Body of pancreas (tissue), 4 donors: ENCODE measurements at regions not wholly inside any gene's neighbourhood (a gene's known extent, or its start where the extent isn't known, plus 50 kb on each side); places are given as distances from the start of the nearest gene placed in this dataset.

Experiments
- ATAC-seq: fragments of 150-250 bp; one replicate; pipeline ENCODE4 v1.9.1; 2016
- DNase-seq, 4 donors: peaks; one replicate each; pipeline ENCODE4 v3.0.0-alpha.2; 2019
- H3K27ac ChIP-seq, 4 donors: fragments of 200-600 bp; sonication (generic); 1 replicate in 3 of 4; 2 replicates in 1 of 4; pipeline versions ENCODE4 v1.5.1 to v1.6.1; 2016 to 2019; ENCODE audit warnings: mild to moderate bottlenecking in 1 of 4, mixed read lengths in 1 of 4, moderate library complexity in 1 of 4
- H3K27me3 ChIP-seq, 2 donors: fragments of 200-600 bp; sonication (generic); one replicate each; pipeline ENCODE4 v1.6.0; 2016; ENCODE audit warnings: mild to moderate bottlenecking in 1 of 2
- H3K36me3 ChIP-seq, 2 donors: fragments of 200-600 bp; sonication (generic); replicated peaks in 1 of 2; 2 replicates each; pipeline ENCODE4 v1.5.1; 2016; ENCODE audit warnings: low read depth in 2 of 2; ENCODE audit not compliant: insufficient read depth in 1 of 2
- H3K4me1 ChIP-seq: fragments of 200-600 bp; sonication (generic); one replicate; pipeline ENCODE4 v1.6.0; 2016
- H3K4me3 ChIP-seq, 2 donors: fragments of 200-600 bp; sonication (generic); 1 replicate in 1 of 2; 2 replicates in 1 of 2; pipeline ENCODE4 v1.5.1; 2016 to 2019
- H3K9me3 ChIP-seq, 3 donors: fragments of 200-600 bp; sonication (generic); 1 replicate in 2 of 3; 2 replicates in 1 of 3; pipeline ENCODE4 v1.5.1; 2016
- POLR2A ChIP-seq, 3 donors: fragments of 450-650 bp; IDR thresholded peaks; one replicate each; pipeline ENCODE4 v1.6.1; 2016; ENCODE audit warnings: antibody characterized with exemption in 3 of 3, mild to moderate bottlenecking in 2 of 3
- WGBS, 2 donors: methylation state at CpG; one replicate each; pipeline ENCODE4 v1.1.5; 2017; 5-methylcytosine and 5-hydroxymethylcytosine counted together
- intact Hi-C: fragments of 100-400 bp; cut with DNase I; formaldehyde crosslinking; loops from one replicate; pipeline ENCODE4 v1.15.1; 2023
- TF ChIP-seq, protein P1 (sequence below), 7 experiments: fragments of 450-650 bp in 4 of 7; fragments of 200-600 bp in 3 of 7; sonication (generic) in 3 of 7; IDR thresholded peaks; one replicate each; pipeline ENCODE4 v1.5.1; 2016 to 2019; ENCODE audit warnings: antibody characterized with exemption in 7 of 7

DNA sequence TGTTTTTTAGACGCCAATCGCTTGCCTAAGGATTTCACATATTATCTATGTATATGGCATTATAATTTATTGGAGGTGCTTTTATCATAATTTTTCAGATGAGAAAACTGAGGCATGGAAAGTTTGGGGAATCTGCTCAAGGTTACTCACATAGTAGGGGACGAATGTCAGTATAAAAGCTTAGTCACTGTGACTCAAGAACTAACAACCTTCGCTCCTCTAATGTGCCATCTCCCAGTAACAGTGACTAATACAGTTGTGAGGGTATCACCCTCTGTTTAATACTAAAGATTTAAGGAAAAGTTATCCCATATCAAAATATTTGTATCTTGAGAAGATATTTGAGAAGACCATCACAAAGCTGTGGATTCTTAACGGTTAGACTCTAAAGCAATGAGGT, 353.1 kb upstream of the SPOCK3 start:
- H3K4me1 ChIP-seq, result no peaks in the 10 kb centered on the region
- H3K27ac ChIP-seq, result no peak overlapping the region
- H3K27me3 ChIP-seq, result no peaks in the 10 kb centered on the region
- intact Hi-C loops, result no loop called here
- DNase-seq, result no peak
- H3K36me3 ChIP-seq, result no peaks in the 10 kb centered on the region
- TF ChIP-seq POLR2A (IDR thresholded peaks at IDR 0.05), result no peak
- TF ChIP-seq, protein P1, sequence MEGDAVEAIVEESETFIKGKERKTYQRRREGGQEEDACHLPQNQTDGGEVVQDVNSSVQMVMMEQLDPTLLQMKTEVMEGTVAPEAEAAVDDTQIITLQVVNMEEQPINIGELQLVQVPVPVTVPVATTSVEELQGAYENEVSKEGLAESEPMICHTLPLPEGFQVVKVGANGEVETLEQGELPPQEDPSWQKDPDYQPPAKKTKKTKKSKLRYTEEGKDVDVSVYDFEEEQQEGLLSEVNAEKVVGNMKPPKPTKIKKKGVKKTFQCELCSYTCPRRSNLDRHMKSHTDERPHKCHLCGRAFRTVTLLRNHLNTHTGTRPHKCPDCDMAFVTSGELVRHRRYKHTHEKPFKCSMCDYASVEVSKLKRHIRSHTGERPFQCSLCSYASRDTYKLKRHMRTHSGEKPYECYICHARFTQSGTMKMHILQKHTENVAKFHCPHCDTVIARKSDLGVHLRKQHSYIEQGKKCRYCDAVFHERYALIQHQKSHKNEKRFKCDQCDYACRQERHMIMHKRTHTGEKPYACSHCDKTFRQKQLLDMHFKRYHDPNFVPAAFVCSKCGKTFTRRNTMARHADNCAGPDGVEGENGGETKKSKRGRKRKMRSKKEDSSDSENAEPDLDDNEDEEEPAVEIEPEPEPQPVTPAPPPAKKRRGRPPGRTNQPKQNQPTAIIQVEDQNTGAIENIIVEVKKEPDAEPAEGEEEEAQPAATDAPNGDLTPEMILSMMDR (IDR thresholded peaks at IDR 0.05), result no peak
- ATAC-seq, result no peak
- no peaks in the 10 kb centered on the region for H3K9me3 ChIP-seq
- 66 to 68% methylated on average over 5 of the region's 5 CpGs for WGBS, 2 donors
- H3K4me3 ChIP-seq, result no peak overlapping the region

DNA sequence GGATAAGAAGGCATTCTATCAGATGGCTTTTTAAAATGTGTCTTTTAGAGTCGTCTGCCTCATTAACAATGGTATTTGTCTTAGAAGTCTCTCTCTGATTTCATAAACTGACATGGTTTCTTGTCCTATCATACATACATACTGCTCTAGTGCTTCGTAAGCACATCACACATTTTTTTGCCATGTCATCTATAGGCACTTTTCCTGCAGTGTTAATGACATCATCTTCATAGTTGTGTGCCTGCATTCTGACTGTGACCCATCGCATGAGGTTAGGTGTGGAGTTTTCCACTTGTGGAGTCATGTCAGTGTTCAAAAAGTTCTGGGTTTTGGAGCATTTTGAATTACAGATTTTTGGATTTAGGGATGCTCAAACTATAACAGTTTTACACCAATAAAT, 361.6 kb upstream of the SPOCK3 start:
- intact Hi-C loops, result no loop called here
- Histone ChIP-seq H3K9me3 (no peaks in the 10 kb centered on the region), H3K4me3 (no peak overlapping the region), H3K36me3 (no peaks in the 10 kb centered on the region), H3K4me1 (no peaks in the 10 kb centered on the region), H3K27me3 (no peaks in the 10 kb centered on the region), H3K27ac (no peak overlapping the region)
- 63 to 64% methylated on average over 3 of the region's 3 CpGs for WGBS, 2 donors
- TF ChIP-seq, protein P1 (IDR thresholded peaks at IDR 0.05), result no peak
- TF ChIP-seq POLR2A (IDR thresholded peaks at IDR 0.05), result no peak
- DNase-seq (no peak), ATAC-seq (no peak)

DNA sequence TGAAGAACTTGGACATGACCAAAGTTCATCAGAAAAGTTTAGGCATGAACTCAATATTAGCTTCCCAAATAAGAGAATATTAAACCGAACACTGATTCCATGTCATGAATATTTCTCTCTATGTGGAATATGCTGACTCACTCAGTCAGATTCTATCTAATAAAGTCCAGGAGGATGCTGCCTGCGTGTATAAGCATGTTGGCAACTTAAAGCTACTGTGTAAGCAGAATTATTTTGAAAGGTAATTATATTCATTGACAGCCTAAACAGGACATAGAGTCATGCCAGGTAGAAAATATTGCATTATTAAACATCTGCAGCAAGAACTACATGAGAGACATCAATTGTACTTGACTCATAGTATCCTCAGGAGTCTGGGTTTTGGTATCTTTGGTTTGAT, 367.9 kb upstream of the SPOCK3 start:
- no peaks in the 10 kb centered on the region for H3K36me3 ChIP-seq
- no peaks in the 10 kb centered on the region for H3K27me3 ChIP-seq
- intact Hi-C loops, result no loop called here
- DNase-seq, result no peak
- H3K27ac ChIP-seq, result no peak overlapping the region
- TF ChIP-seq POLR2A (IDR thresholded peaks at IDR 0.05), result no peak
- TF ChIP-seq, protein P1 (IDR thresholded peaks at IDR 0.05), result no peak
- ATAC-seq, result no peak
- H3K9me3 ChIP-seq, result no peaks in the 10 kb centered on the region
- no peaks in the 10 kb centered on the region for H3K4me1 ChIP-seq
- 52 to 60% methylated on average over 2 of the region's 2 CpGs for WGBS, 2 donors
- H3K4me3 ChIP-seq, result no peak overlapping the region

DNA sequence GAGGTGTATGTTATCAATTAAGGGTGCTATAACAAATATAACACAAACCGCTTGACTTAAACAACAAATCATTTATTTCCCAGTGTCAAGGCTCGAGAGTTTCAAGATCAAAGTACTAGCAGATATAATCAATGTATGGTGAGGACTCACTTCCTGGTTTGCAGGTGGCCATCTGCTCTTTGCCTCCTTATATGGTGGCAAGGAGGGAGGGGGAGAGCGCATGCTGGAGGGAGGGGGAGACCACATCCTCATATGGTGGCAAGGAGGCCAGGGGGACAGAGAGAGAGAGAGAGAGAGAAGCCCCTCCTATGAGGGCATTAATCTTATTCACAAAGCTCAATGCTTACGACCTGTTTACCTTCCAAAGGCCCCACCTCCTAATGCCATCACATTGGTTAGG, 372.3 kb upstream of the SPOCK3 start:
- Histone ChIP-seq H3K27me3 (no peaks in the 10 kb centered on the region), H3K4me1 (no peaks in the 10 kb centered on the region), H3K27ac (no peak overlapping the region), H3K4me3 (no peak overlapping the region), H3K36me3 (no peaks in the 10 kb centered on the region), H3K9me3 (no peaks in the 10 kb centered on the region)
- DNase-seq (no peak), ATAC-seq (no peak)
- 31 to 32% methylated on average over 4 of the region's 4 CpGs for WGBS, 2 donors
- intact Hi-C loops, result no loop called here
- no peak for TF ChIP-seq POLR2A (IDR thresholded peaks at IDR 0.05)
- TF ChIP-seq, protein P1 (IDR thresholded peaks at IDR 0.05), result no peak

DNA sequence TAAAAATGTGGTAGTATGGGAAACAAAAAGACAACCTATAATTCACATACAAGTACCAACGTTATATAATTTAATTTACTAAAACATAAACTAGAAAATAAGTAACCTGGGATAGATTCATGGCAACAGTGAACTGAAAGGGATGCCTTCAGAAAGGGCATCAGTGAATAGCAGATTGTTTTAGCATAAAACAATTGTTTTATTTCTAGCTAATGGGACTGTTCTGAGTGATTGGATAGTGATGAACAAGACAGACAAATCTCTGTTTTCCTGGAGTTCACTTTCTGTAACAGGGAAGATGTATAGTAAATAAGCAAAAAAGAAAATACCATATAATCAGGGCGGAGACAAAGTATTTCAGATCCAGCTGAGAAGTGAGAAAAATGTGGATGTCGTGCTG, 379.1 kb upstream of the SPOCK3 start:
- ATAC-seq (no peak), DNase-seq (no peak)
- intact Hi-C loops, result no loop called here
- no peaks in the 10 kb centered on the region for H3K27me3 ChIP-seq
- no peak overlapping the region for H3K4me3 ChIP-seq
- no peaks in the 10 kb centered on the region for H3K36me3 ChIP-seq
- no peak overlapping the region for H3K27ac ChIP-seq
- H3K9me3 ChIP-seq, result no peaks in the 10 kb centered on the region
- no peaks in the 10 kb centered on the region for H3K4me1 ChIP-seq
- 53 to 60% methylated on average over 3 of the region's 3 CpGs for WGBS, 2 donors
- TF ChIP-seq, protein P1 (IDR thresholded peaks at IDR 0.05), result no peak
- no peak for TF ChIP-seq POLR2A (IDR thresholded peaks at IDR 0.05)
